Right renal cortex interstitium (tissue), 3 donors: ENCODE measurements at regions not wholly inside any gene's neighbourhood (a gene's known extent, or its start where the extent isn't known, plus 50 kb on each side); places are given as distances from the start of the nearest gene placed in this dataset.
"Not testable (repeated sequence)": the region's sequence is repeated elsewhere in the genome, so short reads cannot be mapped to it uniquely, and the experiment has no call there.

Source experiments
- DNase-seq, 3 donors: peaks; one replicate each; pipeline ENCODE4 v3.0.0-alpha.2; 2013; ENCODE audit warnings: low read depth in 3 of 3, low spot score in 2 of 3

DNA sequence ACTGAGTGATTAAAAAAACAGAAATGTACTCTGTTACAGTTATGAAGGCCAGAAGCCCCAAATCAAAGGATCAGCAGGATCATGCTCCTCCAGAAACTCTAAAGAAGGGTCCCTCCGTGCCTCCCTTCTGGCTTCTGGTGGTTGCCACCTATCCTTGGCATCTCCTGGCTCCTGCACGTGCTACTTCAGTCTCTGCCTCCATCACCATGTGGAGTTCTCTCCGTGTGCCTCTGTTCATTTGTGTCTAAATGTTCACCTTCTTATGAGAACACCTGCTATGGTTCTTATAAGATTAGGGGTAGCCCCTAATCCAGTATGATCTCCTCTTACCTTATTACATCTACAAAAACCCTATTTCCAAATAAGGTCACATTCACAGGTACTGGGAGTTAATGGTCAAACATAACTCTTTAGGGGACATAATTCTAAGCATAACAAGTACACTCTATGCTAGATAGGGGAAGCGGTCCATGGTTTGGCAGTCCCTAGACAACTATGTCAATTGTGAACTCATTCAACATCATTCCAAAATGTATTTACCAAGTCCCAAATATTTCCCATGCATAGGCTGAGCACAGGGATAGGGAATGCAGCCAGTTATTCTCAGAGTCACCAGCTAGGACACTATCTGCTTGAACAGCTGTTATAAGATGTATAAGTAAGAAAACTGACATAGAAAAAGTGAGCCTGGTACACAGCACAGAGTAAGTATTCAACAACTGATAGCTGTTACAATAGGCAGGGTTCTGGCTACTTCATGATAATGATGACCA, 295.5 kb upstream of the BOD1L1 start:
- no peak for DNase-seq

DNA sequence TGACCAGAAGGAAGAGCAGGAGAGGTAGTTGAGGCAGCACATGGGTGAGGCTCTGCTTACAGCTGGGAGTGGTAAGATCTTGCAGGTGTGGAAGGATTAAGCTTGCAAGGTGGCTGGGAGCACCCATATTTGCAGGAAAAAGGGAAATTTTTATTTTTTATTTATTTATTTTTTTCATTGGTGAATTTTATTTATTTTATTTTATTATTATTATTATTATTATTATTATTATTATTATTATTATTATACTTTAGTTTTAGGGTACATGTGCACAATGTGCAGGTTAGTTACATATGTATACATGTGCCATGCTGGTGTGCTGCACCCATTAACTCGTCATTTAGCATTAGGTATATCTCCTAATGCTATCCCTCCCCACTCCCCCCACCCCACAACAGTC, 297.4 kb upstream of the BOD1L1 start:
- not testable (repeated sequence) for DNase-seq

DNA sequence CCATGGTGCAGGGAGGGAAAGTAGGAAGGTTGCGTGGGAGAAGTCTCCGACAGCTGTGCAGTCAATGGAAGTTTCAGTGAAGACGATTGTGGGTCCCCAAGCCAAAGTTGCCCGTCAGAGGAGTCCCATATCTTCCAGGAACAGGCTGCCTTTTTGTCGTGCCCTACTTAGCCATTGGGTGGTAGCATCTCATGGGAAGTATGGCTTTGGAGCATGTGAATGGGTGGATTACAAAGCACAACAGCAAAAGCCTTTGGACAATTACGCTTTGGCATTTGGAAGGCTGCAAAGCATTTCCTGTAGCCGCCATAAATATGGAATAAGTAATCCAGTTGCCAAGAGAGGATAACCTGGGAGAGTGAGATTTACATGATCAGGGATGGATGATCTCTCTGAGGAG, 300.7 kb upstream of the BOD1L1 start:
- no peak for DNase-seq

DNA sequence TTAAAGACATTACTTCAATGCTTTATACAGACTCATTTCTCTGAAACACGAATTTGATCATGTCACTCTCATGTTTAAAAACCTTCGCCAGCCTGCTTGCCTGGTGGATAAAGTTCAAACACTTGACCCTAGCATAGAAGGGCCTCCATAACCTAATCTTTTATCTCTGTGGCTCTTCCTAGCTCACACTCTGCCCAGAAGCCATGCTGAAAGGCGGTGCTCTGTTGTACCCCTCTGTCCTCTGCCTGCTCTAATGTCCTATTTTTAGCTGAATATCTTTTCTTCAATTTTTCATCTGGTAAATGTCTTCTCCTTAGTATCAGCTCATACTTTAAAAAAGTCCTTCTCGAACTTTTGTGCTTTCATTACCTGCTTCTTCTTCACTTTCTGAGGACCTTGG, 302.6 kb upstream of the BOD1L1 start:
- no peak for DNase-seq

DNA sequence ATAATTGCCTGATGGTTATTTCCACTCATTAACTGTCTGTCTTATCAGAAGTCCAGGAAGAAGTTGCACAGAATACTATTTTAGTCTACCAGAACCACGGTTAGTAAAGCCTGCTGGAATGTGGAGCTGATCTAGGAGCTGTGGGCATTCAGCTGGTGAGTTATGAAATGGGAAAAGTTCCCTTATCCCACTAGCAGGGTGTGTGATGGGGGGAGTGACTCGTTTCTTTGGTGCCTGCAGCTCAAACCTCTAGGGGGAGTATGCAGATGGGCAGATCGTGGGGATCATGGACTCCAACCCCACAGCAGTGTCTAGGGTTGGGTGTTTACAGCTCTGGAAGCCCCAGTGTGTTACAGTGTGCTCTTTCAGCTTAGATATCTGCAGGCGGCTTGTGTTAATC, 305.7 kb upstream of the BOD1L1 start:
- DNase-seq = no peak

GRCh38 chr4:13938299-13938698, 310.8 kb upstream of the BOD1L1 start:
- no peak for DNase-seq

DNA sequence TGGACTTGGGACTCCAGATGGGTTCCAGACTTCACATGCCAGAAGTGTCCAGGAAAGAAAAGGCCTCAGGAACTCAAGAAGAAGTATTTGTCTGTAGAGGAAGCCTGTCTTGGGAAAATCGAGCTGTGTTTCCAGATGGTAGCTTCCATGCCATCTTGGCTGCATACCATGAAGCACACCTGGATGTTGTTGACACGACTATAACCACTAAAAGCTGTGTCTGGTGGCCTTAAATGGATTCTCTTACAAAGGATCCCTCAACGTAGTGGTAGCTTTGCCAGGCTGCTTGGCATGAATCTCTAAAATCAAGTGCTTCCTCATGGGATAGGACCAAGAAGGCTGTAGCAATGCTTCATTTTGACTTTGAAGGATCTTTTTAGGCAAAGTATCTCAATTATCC, 313.4 kb upstream of the BOD1L1 start:
- no peak for DNase-seq

DNA sequence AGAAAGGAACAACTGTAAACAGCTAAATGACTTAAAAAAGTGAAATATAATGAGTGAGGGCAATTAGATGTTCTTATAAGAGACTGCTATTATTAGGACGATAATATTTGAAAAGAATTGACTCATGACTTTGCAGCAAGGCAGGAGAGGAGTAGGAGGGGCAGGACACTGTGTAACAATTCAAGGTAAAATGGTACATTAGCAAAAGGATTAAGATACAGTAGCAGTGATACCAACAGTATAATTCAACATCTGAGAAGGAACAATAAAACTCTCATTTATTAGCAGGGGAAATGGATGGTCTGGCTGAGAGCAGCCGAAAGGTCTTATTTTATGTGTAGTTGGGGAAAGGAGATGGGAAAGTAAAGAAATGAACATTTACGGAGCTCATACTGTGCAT, 315.5 kb upstream of the BOD1L1 start:
- no peak for DNase-seq

DNA sequence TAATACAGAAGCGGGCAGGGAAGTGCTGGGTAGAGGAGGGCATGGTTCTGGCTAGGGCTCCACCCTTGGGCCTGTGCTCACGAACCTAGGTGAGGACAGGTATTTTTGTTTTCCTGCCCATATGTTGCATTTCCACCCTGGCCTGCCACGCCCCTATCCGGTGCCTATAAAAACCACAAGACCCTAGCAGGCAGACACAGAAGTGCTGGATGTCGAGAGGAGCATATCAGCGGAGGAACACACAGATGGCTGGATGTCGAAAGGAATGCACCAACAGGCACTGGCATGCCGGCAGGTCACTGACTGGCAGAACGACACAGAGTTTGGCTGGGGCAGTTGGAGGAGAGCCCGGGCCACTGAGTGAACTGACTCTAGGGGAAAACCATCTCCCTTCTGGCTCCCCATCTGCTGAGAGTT, 316.6 kb upstream of the BOD1L1 start:
- DNase-seq = no peak

DNA sequence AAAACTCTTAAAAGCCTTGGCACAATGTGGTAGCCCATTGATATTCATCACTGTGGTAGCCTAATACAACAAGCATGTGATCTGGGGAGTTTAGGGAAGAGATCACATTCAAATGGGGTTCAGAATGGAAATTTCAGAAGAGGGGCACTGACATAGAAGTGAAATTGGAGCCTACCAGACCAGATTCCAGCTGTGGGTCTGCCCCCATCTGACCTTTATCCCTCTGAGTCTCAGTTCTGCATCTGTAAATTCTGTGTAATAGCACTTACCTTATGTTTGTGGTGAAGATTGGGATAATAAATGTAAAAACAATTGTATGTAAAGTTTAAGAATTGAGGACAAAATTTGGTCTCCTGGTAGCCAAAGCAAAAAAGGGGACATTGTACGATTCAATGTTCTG, 320.4 kb upstream of the BOD1L1 start:
- no peak for DNase-seq

- no peak for DNase-seq
Measured at GRCh38 chr4:13950491-13950890, 323.0 kb upstream of the BOD1L1 start.

GRCh38 chr4:13953083-13953482, 325.6 kb upstream of the BOD1L1 start:
- no peak for DNase-seq

GRCh38 chr4:13955551-13955950, 328.0 kb upstream of the BOD1L1 start:
- DNase-seq = no peak

GRCh38 chr4:13956947-13957346, 329.4 kb upstream of the BOD1L1 start:
- DNase-seq = no peak

GRCh38 chr4:13957871-13958270, 330.3 kb upstream of the BOD1L1 start:
- no peak for DNase-seq

DNA sequence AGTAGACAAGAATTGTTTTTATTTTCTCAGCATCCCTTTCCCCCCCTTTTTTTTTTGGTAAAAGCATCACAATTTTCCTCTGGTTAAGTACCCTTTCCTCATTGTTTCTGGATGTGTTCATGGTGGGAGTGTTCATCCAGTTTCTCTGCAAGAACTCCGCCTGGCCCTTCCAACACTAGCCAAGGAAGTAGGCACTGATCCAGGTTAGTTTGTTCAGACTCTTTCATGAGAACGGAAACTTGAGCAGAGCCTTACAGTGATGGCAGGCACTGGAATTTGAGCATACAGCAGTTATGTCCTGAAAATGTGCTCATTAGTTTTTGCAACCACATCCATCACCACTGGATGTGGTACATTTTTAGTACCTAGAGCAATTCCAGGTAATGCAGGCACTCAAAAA, 336.1 kb upstream of the BOD1L1 start:
- DNase-seq = no peak

GRCh38 chr4:13966231-13967195, 339.0 kb upstream of the BOD1L1 start:
- no peak for DNase-seq

- no peak for DNase-seq
Measured at GRCh38 chr4:13968723-13969122, 341.2 kb upstream of the BOD1L1 start.

DNA sequence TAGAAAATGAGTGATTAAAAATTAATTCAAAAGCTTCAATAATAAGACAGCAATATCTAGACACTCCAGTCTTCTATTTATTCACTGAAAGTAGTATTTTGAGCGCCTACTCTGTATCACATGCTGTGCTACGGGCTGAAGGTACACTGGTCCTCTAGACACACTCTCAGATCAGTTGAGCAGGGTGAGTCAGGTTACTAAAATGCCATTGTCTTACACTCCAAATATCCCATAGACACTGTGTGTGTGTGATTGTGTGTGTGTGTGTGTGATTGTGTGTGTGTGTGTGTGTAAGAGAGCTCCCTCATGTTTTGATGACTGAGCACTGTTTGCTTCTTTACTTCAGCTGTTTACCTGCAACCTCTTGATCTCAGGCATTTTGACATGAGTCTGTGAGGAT, 342.8 kb upstream of the BOD1L1 start:
- no peak for DNase-seq

DNA sequence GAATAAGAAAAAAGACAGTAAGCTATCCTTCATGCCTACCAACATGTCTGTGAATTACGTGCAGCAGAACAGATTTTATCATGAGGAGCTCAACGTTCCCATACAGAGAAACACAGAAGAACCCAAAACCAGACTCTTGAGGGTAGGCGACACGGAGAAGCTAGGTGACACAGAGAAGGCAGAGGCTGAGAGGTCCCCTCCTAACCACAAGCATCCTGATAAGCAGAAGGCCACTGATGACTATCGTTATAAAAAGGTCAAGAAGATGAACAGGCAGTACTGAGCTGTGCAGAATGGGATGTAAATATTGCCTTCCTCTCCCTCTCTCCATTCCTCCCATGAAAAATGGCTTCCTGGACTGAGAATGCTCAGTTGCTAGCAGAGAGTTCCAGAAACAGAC, 350.2 kb upstream of the BOD1L1 start:
- DNase-seq = no peak

- DNase-seq = no peak
Measured at GRCh38 chr4:13980317-13981310, 353.1 kb upstream of the BOD1L1 start.
